ENCODE measurements at regions not wholly inside any gene's neighbourhood (a gene's known extent, or its start where the extent isn't known, plus 50 kb on each side); places are given as distances from the start of the nearest gene placed in this dataset.
A peak's percentile ranks its signal among the peaks of the same experiment; 100 is the strongest.

GRCh38 chr17:14738652-14738988, 437.7 kb downstream of the HS3ST3B1 start (continued):
- TF ChIP-seq, protein P1, sequence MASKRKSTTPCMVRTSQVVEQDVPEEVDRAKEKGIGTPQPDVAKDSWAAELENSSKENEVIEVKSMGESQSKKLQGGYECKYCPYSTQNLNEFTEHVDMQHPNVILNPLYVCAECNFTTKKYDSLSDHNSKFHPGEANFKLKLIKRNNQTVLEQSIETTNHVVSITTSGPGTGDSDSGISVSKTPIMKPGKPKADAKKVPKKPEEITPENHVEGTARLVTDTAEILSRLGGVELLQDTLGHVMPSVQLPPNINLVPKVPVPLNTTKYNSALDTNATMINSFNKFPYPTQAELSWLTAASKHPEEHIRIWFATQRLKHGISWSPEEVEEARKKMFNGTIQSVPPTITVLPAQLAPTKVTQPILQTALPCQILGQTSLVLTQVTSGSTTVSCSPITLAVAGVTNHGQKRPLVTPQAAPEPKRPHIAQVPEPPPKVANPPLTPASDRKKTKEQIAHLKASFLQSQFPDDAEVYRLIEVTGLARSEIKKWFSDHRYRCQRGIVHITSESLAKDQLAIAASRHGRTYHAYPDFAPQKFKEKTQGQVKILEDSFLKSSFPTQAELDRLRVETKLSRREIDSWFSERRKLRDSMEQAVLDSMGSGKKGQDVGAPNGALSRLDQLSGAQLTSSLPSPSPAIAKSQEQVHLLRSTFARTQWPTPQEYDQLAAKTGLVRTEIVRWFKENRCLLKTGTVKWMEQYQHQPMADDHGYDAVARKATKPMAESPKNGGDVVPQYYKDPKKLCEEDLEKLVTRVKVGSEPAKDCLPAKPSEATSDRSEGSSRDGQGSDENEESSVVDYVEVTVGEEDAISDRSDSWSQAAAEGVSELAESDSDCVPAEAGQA (IDR thresholded peaks at IDR 0.05; ENCODE audit: low read depth), result no peak
- TF ChIP-seq, protein P1 (CRISPR knock-in tag; IDR thresholded peaks at IDR 0.05; ENCODE audit: borderline replicate concordance), result no peak
- TF ChIP-seq ZBTB42 (CRISPR knock-in tag; IDR thresholded peaks at IDR 0.05), result no peak
- TF ChIP-seq, protein P2, sequence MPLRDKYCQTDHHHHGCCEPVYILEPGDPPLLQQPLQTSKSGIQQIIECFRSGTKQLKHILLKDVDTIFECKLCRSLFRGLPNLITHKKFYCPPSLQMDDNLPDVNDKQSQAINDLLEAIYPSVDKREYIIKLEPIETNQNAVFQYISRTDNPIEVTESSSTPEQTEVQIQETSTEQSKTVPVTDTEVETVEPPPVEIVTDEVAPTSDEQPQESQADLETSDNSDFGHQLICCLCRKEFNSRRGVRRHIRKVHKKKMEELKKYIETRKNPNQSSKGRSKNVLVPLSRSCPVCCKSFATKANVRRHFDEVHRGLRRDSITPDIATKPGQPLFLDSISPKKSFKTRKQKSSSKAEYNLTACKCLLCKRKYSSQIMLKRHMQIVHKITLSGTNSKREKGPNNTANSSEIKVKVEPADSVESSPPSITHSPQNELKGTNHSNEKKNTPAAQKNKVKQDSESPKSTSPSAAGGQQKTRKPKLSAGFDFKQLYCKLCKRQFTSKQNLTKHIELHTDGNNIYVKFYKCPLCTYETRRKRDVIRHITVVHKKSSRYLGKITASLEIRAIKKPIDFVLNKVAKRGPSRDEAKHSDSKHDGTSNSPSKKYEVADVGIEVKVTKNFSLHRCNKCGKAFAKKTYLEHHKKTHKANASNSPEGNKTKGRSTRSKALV (CRISPR knock-in tag; IDR thresholded peaks at IDR 0.05), result no peak
- no peak for TF ChIP-seq WIZ (CRISPR knock-in tag; IDR thresholded peaks at IDR 0.05)
- no peak for TF ChIP-seq EZH2 (conservative IDR thresholded peaks at IDR 0.05; ENCODE audit: low read depth, low read length)
- no peak for TF ChIP-seq ZMYM2 (CRISPR knock-in tag; IDR thresholded peaks at IDR 0.05)
- no peak for TF ChIP-seq HMGA1 (CRISPR knock-in tag; conservative IDR thresholded peaks at IDR 0.05)
- TF ChIP-seq CREB1 (IDR thresholded peaks at IDR 0.05), result no peak
- no peak for TF ChIP-seq CREB1 (CRISPR knock-in tag; IDR thresholded peaks at IDR 0.05)
- TF ChIP-seq HMG20B (CRISPR knock-in tag; conservative IDR thresholded peaks at IDR 0.05), result no peak
- TF ChIP-seq ATF1 (CRISPR knock-in tag; IDR thresholded peaks at IDR 0.05), result no peak
- TF ChIP-seq MATR3 (CRISPR knock-in tag; IDR thresholded peaks at IDR 0.05), result no peak
- no peak for TF ChIP-seq POLR2G (IDR thresholded peaks at IDR 0.05; ENCODE audit: low read depth, low read length)
- TF ChIP-seq PHF20 (CRISPR knock-in tag; IDR thresholded peaks at IDR 0.05), result 0 out of 2 replicates have a peak, but pooled peaks have one; percentile 4
- TF ChIP-seq PHF21A (CRISPR knock-in tag; IDR thresholded peaks at IDR 0.05), result peak; percentile 15; the same call in 1 of the 2 replicates
- no peak for TF ChIP-seq TBP (CRISPR knock-in tag; IDR thresholded peaks at IDR 0.05)
- no peak for TF ChIP-seq CBX5 (CRISPR knock-in tag; IDR thresholded peaks at IDR 0.05; ENCODE audit: borderline replicate concordance)
- TF ChIP-seq PRDM4 (CRISPR knock-in tag; IDR thresholded peaks at IDR 0.05; ENCODE audit: borderline replicate concordance), result no peak
- no peak for TF ChIP-seq POLR2A (IDR thresholded peaks at IDR 0.05; ENCODE audit: insufficient read depth in 1 of 2, low read depth in 2 of 2, low read length in 2 of 2)
- no peak for TF ChIP-seq HOXA9 (CRISPR knock-in tag; IDR thresholded peaks at IDR 0.05; ENCODE audit: borderline replicate concordance)

All from HepG2 (cell line).